Kidney epithelial cell (primary cell): ENCODE measurements at regions not wholly inside any gene's neighbourhood (a gene's known extent, or its start where the extent isn't known, plus 50 kb on each side); places are given as distances from the start of the nearest gene placed in this dataset.

ENCODE experiments used
- DNase-seq: peaks from one replicate; pipeline ENCODE4 v3.0.0-alpha.2; 2010; ENCODE audit warnings: low read depth
- H3K27me3 ChIP-seq: 2 replicates; pipeline ENCODE4 v1.6.0; 2011; ENCODE audit warnings: low read length; ENCODE audit not compliant: control insufficient read depth, insufficient read depth
- H3K36me3 ChIP-seq: 2 replicates; pipeline ENCODE4 v1.5.1; 2011; ENCODE audit warnings: low read length; ENCODE audit not compliant: control insufficient read depth, insufficient read depth
- H3K4me3 ChIP-seq: 2 replicates; pipeline ENCODE4 v1.5.1; 2011; ENCODE audit warnings: low read depth, mild to moderate bottlenecking, control low read depth, low read length
- TF ChIP-seq, protein P1 (sequence below): IDR thresholded peaks from 2 replicates; pipeline ENCODE4 v1.5.1; 2011; ENCODE audit warnings: mild to moderate bottlenecking, moderate library complexity, low read length, control low read depth, inconsistent platforms; ENCODE audit not compliant: insufficient read depth, poor library complexity, severe bottlenecking

DNA sequence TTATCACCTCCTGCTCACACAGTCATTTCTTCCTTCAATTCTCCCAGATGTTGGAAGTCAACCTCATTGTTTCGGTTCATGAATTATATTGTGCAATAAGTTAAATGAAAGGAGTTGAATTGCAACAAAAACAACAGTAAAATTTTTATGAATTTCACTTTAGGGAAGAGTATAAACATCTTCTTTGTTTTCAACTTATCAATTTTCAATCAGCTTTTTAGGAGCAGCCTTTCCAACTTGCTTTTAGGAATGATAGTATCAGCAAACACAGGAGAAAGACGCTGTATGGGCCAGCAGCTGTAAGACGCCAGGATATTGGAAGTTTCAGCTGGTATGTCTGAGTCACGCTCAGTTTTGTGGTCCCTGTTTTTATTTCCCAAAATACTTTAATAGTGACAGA is 132.5 kb upstream of the ARGLU1 start:
- TF ChIP-seq, protein P1, sequence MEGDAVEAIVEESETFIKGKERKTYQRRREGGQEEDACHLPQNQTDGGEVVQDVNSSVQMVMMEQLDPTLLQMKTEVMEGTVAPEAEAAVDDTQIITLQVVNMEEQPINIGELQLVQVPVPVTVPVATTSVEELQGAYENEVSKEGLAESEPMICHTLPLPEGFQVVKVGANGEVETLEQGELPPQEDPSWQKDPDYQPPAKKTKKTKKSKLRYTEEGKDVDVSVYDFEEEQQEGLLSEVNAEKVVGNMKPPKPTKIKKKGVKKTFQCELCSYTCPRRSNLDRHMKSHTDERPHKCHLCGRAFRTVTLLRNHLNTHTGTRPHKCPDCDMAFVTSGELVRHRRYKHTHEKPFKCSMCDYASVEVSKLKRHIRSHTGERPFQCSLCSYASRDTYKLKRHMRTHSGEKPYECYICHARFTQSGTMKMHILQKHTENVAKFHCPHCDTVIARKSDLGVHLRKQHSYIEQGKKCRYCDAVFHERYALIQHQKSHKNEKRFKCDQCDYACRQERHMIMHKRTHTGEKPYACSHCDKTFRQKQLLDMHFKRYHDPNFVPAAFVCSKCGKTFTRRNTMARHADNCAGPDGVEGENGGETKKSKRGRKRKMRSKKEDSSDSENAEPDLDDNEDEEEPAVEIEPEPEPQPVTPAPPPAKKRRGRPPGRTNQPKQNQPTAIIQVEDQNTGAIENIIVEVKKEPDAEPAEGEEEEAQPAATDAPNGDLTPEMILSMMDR: no peak
- Histone ChIP-seq H3K4me3 (no peak overlapping the region), H3K36me3 (no peaks in the 10 kb centered on the region), H3K27me3 (no peaks in the 10 kb centered on the region)
- DNase-seq: no peak

DNA sequence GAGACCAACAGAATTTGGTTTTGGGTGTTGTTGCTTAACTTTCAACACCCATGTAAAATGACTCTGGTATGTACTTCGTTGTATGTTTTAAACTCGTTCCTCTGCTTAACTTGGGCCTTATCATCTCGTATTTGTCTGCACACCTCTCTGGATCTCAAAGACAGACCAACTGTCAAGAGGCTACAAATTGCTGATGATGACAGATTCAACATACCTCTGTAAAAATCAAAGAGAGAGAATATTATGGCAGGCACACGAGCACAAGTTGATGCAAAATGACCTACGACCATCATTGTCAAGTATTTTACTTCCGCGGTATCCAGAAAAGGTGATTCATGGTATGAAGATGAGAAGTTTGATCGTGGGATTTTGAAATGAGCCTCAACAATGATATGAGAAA is 132.1 kb upstream of the ARGLU1 start:
- no peaks in the 10 kb centered on the region for H3K36me3 ChIP-seq
- TF ChIP-seq, protein P1: no peak
- H3K27me3 ChIP-seq: no peaks in the 10 kb centered on the region
- DNase-seq: no peak
- H3K4me3 ChIP-seq: no peak overlapping the region

DNA sequence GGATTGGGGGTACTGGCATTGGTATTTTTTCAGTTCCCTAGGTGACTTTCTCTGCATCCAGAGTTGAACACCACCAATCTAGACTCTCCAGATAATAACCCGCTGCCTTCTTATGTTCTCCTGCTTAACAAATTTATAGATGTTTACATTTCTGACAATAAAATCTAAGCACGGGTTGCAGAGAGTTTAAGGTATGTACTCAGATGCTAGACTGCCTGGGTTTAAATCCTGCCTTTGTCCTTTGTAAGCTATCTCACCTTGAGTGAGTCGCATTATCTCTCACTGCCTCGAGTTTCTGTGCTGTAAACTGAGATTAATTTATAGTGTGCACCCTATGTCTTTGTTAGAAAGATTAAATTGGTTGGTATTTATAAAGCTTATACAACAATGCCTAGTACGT is 131.4 kb upstream of the ARGLU1 start:
- Histone ChIP-seq H3K4me3 (no peak overlapping the region), H3K36me3 (no peaks in the 10 kb centered on the region), H3K27me3 (no peaks in the 10 kb centered on the region)
- TF ChIP-seq, protein P1: no peak
- no peak for DNase-seq

DNA sequence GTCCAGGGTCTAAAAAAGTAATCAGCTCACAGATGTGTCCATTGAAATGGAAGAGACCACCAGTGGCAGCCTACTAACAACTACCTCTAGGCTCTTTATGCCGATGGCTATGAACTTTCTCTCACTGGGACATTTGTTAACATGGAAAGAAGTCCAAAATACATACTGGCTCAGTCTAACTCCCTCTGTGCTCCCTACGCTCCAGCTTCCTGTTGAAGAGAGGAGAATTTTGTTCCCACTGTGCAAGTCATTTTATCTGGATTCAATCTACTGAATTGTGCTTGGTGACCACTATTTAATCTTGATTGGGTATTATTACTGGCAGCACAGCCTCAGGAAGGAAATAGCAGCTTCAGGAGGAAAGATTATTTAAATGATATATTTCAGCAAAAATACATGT is 128.8 kb upstream of the ARGLU1 start:
- DNase-seq: no peak
- TF ChIP-seq, protein P1: no peak
- Histone ChIP-seq H3K4me3 (no peak overlapping the region), H3K27me3 (no peaks in the 10 kb centered on the region), H3K36me3 (no peaks in the 10 kb centered on the region)

DNA sequence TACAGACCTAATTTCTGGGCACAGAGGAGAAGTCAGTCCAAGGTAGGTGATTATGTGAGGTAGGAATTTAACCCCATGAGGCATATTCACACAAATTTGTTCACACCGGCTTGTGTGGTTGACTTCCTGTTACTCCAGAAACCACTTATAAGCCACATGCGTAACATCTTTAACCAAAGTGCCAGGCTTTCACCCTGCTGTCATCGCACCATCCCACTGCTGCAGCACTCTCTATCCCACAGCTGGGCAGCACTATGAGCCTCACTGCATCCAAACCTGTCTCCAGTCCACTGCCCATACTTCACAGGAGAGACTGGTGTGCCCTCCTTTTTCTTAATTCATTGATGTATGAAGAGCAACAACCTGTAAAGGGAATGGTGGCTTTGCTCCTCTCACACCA is 128.2 kb upstream of the ARGLU1 start:
- Histone ChIP-seq H3K4me3 (no peak overlapping the region), H3K27me3 (no peaks in the 10 kb centered on the region), H3K36me3 (no peaks in the 10 kb centered on the region)
- DNase-seq: no peak
- TF ChIP-seq, protein P1: no peak

DNA sequence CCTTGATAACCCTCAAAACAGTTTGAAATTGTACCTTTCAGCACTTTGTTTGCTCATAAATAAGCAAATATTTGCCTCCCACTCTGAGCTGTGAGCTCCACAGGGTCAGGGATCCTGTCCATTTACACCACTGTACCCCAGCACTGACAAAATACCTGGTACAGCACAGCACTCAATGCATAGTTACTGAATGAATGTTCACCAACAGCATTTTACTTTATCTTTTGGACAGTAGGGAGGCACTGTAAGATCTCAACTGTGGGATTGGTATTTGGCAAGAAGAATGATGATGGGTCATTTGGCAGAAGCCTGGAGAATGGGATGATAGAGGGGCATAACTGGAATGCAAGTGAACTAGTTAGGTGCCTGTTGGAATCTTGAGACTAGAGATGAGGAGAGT is 127.2 kb upstream of the ARGLU1 start:
- Histone ChIP-seq H3K36me3 (no peaks in the 10 kb centered on the region), H3K4me3 (no peak overlapping the region), H3K27me3 (no peaks in the 10 kb centered on the region)
- TF ChIP-seq, protein P1: no peak
- no peak for DNase-seq
